PC-9 (cell line): ENCODE measurements at regions not wholly inside any gene's neighbourhood (a gene's known extent, or its start where the extent isn't known, plus 50 kb on each side); places are given as distances from the start of the nearest gene placed in this dataset.

Experiments
- CTCF ChIP-seq: fragments of 200-600 bp; sonication (generic); conservative IDR thresholded peaks from 2 replicates; pipeline ENCODE4 v1.6.1; 2017; ENCODE audit warnings: mixed run types, antibody characterized with exemption, mild to moderate bottlenecking, moderate library complexity
- EZH2 ChIP-seq: fragments of 200-600 bp; sonication (generic); IDR thresholded peaks from 2 replicates; pipeline ENCODE4 v1.8.0; 2017; ENCODE audit warnings: antibody characterized with exemption, low read depth

- TF ChIP-seq CTCF (no peak), EZH2 (no peak)
Observed at GRCh38 chr9:90998573-90998972, 197.0 kb downstream of the SYK start.
